H9 (cell line): ENCODE measurements at regions not wholly inside any gene's neighbourhood (a gene's known extent, or its start where the extent isn't known, plus 50 kb on each side); places are given as distances from the start of the nearest gene placed in this dataset.

ENCODE experiments used
- DNase-seq: peaks from one replicate; pipeline ENCODE4 v3.0.0-alpha.2; 2017
- H2AFZ ChIP-seq: one replicate; pipeline ENCODE4 v1.6.1; 2013; ENCODE audit warnings: mild to moderate bottlenecking, low read length, control low read depth, moderate library complexity
- H2AK5ac ChIP-seq: 2 replicates; pipeline ENCODE4 v1.6.1; 2013; ENCODE audit warnings: low read length, control low read depth, mixed read lengths; ENCODE audit not compliant: insufficient read length
- H2BK120ac ChIP-seq: one replicate; pipeline ENCODE4 v1.6.1; 2013; ENCODE audit warnings: low read depth, mild to moderate bottlenecking, low read length, control low read depth, inconsistent platforms; ENCODE audit not compliant: poor library complexity, severe bottlenecking
- H2BK12ac ChIP-seq: 2 replicates; pipeline ENCODE4 v1.6.1; 2013; ENCODE audit warnings: low read length, control low read depth, mixed read lengths, low read depth; ENCODE audit not compliant: insufficient read length
- H2BK15ac ChIP-seq: 2 replicates; pipeline ENCODE4 v1.6.1; 2013; ENCODE audit warnings: low read depth, low read length, control low read depth
- H2BK20ac ChIP-seq: one replicate; pipeline ENCODE4 v1.6.1; 2013; ENCODE audit warnings: low read depth, mild to moderate bottlenecking, low read length, control low read depth, inconsistent platforms; ENCODE audit not compliant: poor library complexity, severe bottlenecking
- H2BK5ac ChIP-seq: 2 replicates; pipeline ENCODE4 v1.6.1; 2013; ENCODE audit warnings: low read length, control low read depth, mixed read lengths; ENCODE audit not compliant: insufficient read length
- H3K14ac ChIP-seq: 2 replicates; pipeline ENCODE4 v1.6.1; 2013; ENCODE audit warnings: low read length, control low read depth; ENCODE audit not compliant: insufficient read depth
- H3K18ac ChIP-seq: 2 replicates; pipeline ENCODE4 v1.6.1; 2013; ENCODE audit warnings: low read depth, mild to moderate bottlenecking, mixed read lengths, low read length, control low read depth; ENCODE audit not compliant: insufficient read length
- H3K23ac ChIP-seq: 2 replicates; pipeline ENCODE4 v1.6.1; 2013; ENCODE audit warnings: low read length, control low read depth, mixed read lengths, low read depth; ENCODE audit not compliant: insufficient read length
- H3K23me2 ChIP-seq: 2 replicates; pipeline ENCODE4 v1.6.1; 2013; ENCODE audit warnings: low read depth, mild to moderate bottlenecking, mixed read lengths, low read length, control low read depth; ENCODE audit not compliant: insufficient read length, poor library complexity, severe bottlenecking
- H3K27ac ChIP-seq: 2 replicates; pipeline ENCODE4 v1.5.1; 2013; ENCODE audit warnings: low read length, control low read depth, mixed read lengths, low read depth; ENCODE audit not compliant: insufficient read length
- H3K27me3 ChIP-seq: 2 replicates; pipeline ENCODE4 v1.6.1; 2013; ENCODE audit warnings: low read length, control low read depth, inconsistent platforms; ENCODE audit not compliant: insufficient read depth
- H3K4ac ChIP-seq: 2 replicates; pipeline ENCODE4 v1.6.1; 2013; ENCODE audit warnings: low read depth, mild to moderate bottlenecking, control low read depth, inconsistent platforms, low read length, moderate library complexity
- H3K4me1 ChIP-seq: 2 replicates; pipeline ENCODE4 v1.6.1; 2013; ENCODE audit warnings: low read length, control low read depth, inconsistent platforms; ENCODE audit not compliant: insufficient read depth
- H3K4me2 ChIP-seq: 2 replicates; pipeline ENCODE4 v1.6.1; 2013; ENCODE audit warnings: low read length, control low read depth, mixed read lengths; ENCODE audit not compliant: insufficient read length, insufficient read depth
- H3K56ac ChIP-seq: 2 replicates; pipeline ENCODE4 v1.6.1; 2013; ENCODE audit warnings: low read depth, mild to moderate bottlenecking, mixed read lengths, low read length, control low read depth; ENCODE audit not compliant: insufficient read length
- H3K79me1 ChIP-seq: 2 replicates; pipeline ENCODE4 v1.6.1; 2013; ENCODE audit warnings: low read depth, mild to moderate bottlenecking, moderate library complexity, low read length, control low read depth, inconsistent platforms; ENCODE audit not compliant: insufficient read depth, poor library complexity, severe bottlenecking
- H3K79me2 ChIP-seq: 2 replicates; pipeline ENCODE4 v1.6.1; 2013; ENCODE audit warnings: low read length, control low read depth, inconsistent platforms; ENCODE audit not compliant: insufficient read depth
- H3K9ac ChIP-seq: 2 replicates; pipeline ENCODE4 v1.6.1; 2013; ENCODE audit warnings: low read length, control low read depth, mixed read lengths; ENCODE audit not compliant: insufficient read length; ENCODE audit errors: extremely low read depth
- H3K9me3 ChIP-seq: one replicate; pipeline ENCODE4 v1.6.1; 2013; ENCODE audit warnings: low read depth, low read length, inconsistent platforms; ENCODE audit not compliant: control insufficient read depth
- H3T11ph ChIP-seq: one replicate; pipeline ENCODE4 v1.6.1; 2013; ENCODE audit warnings: mild to moderate bottlenecking, low read length, control low read depth, inconsistent platforms
- H4K20me1 ChIP-seq: one replicate; pipeline ENCODE4 v1.6.1; 2013; ENCODE audit not compliant: control insufficient read depth, insufficient read length, insufficient read depth
- H4K5ac ChIP-seq: 2 replicates; pipeline ENCODE4 v1.6.1; 2013; ENCODE audit warnings: low read depth, mild to moderate bottlenecking, mixed read lengths, low read length, control low read depth; ENCODE audit not compliant: insufficient read length
- H4K8ac ChIP-seq: replicated peaks from 2 replicates; pipeline ENCODE4 v1.6.1; 2013; ENCODE audit warnings: low read length, control low read depth, mixed read lengths, low read depth; ENCODE audit not compliant: insufficient read length
- H4K91ac ChIP-seq: 2 replicates; pipeline ENCODE4 v1.6.1; 2013; ENCODE audit warnings: low read depth, mild to moderate bottlenecking, moderate library complexity, mixed read lengths, low read length, control low read depth; ENCODE audit not compliant: insufficient read length
- H3K27ac Mint-ChIP-seq, 3 experiments: 2 replicates in 2 of 3; 3 replicates in 1 of 3; pipeline ENCODE4 v1.8.0; 2020 to 2021; ENCODE audit warnings: mixed read lengths in 3 of 3, mild to moderate bottlenecking in 1 of 3, moderate library complexity in 1 of 3
- H3K27me3 Mint-ChIP-seq: 2 replicates; pipeline ENCODE4 v1.8.0; 2021; ENCODE audit warnings: low read depth, mild to moderate bottlenecking, moderate library complexity, mixed read lengths
- H3K36me3 Mint-ChIP-seq, 3 experiments: 2 replicates in 2 of 3; 3 replicates in 1 of 3; pipeline ENCODE4 v1.8.0; 2020 to 2021; ENCODE audit warnings: low read depth in 3 of 3, mixed read lengths in 3 of 3; ENCODE audit not compliant: insufficient read depth in 1 of 3
- H3K4me1 Mint-ChIP-seq, 2 experiments: 2 replicates each; pipeline ENCODE4 v1.8.0; 2020; ENCODE audit warnings: mixed read lengths in 2 of 2
- H3K4me3 Mint-ChIP-seq, 2 experiments: 2 replicates in 1 of 2; 3 replicates in 1 of 2; pipeline ENCODE4 v1.8.0; 2020 to 2021; ENCODE audit warnings: mild to moderate bottlenecking in 2 of 2, mixed read lengths in 2 of 2, moderate library complexity in 1 of 2
- H3K9me3 Mint-ChIP-seq, 2 experiments: 2 replicates in 1 of 2; 3 replicates in 1 of 2; pipeline ENCODE4 v1.8.0; 2020; ENCODE audit warnings: mild to moderate bottlenecking in 2 of 2, mixed read lengths in 2 of 2, moderate library complexity in 1 of 2
- WGBS: extraction: QIAGEN DNeasy Blood & Tissue Kit; methylation state at CpG from one replicate; pipeline ENCODE4 v1.1.7; 2013; ENCODE audit warnings: missing lambda C conversion rate, low lambda C conversion rate, mixed read lengths; ENCODE audit not compliant: insufficient read length; ENCODE audit errors: extremely low coverage; 5-methylcytosine and 5-hydroxymethylcytosine counted together
- TF ChIP-seq, protein P1 (sequence below): fragments of 200-600 bp; sonication (generic); conservative IDR thresholded peaks from 3 replicates; pipeline ENCODE4 v1.8.0; 2021; ENCODE audit warnings: antibody characterized with exemption, mild to moderate bottlenecking

DNA sequence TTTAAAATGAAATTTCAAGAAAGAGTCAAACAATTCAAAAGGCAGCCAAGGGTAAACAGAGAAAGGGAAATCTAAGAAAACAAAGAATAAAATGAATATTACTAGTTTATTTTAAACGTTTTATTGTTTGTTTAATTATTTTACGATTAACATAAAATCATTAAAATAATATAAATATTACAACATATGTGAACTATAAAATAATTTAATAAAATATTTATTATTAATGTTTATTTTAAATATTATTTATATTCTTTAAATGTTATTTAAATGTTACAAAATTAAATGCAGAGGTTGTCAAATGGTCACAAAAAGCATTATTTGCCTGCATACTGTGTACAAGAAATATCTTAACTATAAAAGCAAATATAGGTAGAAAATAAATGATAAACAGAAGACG, 786.7 kb upstream of the GHITM start:
- no peaks in the 10 kb centered on the region for H3K27me3 ChIP-seq
- Mint-ChIP-seq H3K4me3 (no peak overlapping the region), H3K9me3 (peaks cover 13 to 15% of the 10 kb centered on the region in 2 experiments), H3K27ac (no peak overlapping the region), H3K4me1 (no peaks in the 10 kb centered on the region), H3K36me3 (peaks cover 3 to 22% (median 3%) of the 10 kb centered on the region in 3 experiments; a peak in 5 of 7 replicates), H3K27me3 (no peaks in the 10 kb centered on the region)
- H3K4ac ChIP-seq = no peak overlapping the region
- no peak overlapping the region for H2BK5ac ChIP-seq
- H4K91ac ChIP-seq = no peak overlapping the region
- no peak overlapping the region for H2BK20ac ChIP-seq
- no peak overlapping the region for H2AK5ac ChIP-seq
- H4K20me1 ChIP-seq = no peaks in the 10 kb centered on the region
- no peak overlapping the region for H3K9ac ChIP-seq
- no peak overlapping the region for H4K8ac ChIP-seq
- no peak overlapping the region for H3K18ac ChIP-seq
- no peak overlapping the region for H3K27ac ChIP-seq
- H2BK15ac ChIP-seq = no peak overlapping the region
- H3K23me2 ChIP-seq = no peaks in the 10 kb centered on the region
- TF ChIP-seq, protein P1, sequence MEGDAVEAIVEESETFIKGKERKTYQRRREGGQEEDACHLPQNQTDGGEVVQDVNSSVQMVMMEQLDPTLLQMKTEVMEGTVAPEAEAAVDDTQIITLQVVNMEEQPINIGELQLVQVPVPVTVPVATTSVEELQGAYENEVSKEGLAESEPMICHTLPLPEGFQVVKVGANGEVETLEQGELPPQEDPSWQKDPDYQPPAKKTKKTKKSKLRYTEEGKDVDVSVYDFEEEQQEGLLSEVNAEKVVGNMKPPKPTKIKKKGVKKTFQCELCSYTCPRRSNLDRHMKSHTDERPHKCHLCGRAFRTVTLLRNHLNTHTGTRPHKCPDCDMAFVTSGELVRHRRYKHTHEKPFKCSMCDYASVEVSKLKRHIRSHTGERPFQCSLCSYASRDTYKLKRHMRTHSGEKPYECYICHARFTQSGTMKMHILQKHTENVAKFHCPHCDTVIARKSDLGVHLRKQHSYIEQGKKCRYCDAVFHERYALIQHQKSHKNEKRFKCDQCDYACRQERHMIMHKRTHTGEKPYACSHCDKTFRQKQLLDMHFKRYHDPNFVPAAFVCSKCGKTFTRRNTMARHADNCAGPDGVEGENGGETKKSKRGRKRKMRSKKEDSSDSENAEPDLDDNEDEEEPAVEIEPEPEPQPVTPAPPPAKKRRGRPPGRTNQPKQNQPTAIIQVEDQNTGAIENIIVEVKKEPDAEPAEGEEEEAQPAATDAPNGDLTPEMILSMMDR = no peak
- H2BK12ac ChIP-seq = no peak overlapping the region
- no peak overlapping the region for H3K14ac ChIP-seq
- H2AFZ ChIP-seq = no peak overlapping the region
- no peak overlapping the region for H3T11ph ChIP-seq
- H3K4me2 ChIP-seq = no peak overlapping the region
- WGBS = no CpG with 5 or more reads among the region's 3 CpGs
- H3K56ac ChIP-seq = no peak overlapping the region
- no peak overlapping the region for H2BK120ac ChIP-seq
- H3K9me3 ChIP-seq = no peaks in the 10 kb centered on the region
- DNase-seq = no peak
- H3K23ac ChIP-seq = no peak overlapping the region
- no peaks in the 10 kb centered on the region for H3K79me2 ChIP-seq
- no peak overlapping the region for H4K5ac ChIP-seq
- no peaks in the 10 kb centered on the region for H3K79me1 ChIP-seq
- no peaks in the 10 kb centered on the region for H3K4me1 ChIP-seq
